Keratinocyte (primary cell): ENCODE measurements at regions not wholly inside any gene's neighbourhood (a gene's known extent, or its start where the extent isn't known, plus 50 kb on each side); places are given as distances from the start of the nearest gene placed in this dataset.

Experiments
- DNase-seq: peaks from one replicate; pipeline ENCODE4 v3.0.0-alpha.2; 2011; ENCODE audit warnings: low read depth, missing footprints, low spot score
- FAIRE-seq: peaks from 2 replicates; lab custom pipeline; 2011; peaks lifted over from hg19 to GRCh38; lab: Jason Lieb, UNC
- H2AFZ ChIP-seq: 2 replicates; pipeline ENCODE4 v1.6.0; 2012; ENCODE audit warnings: low read length, control low read depth, inconsistent platforms; ENCODE audit not compliant: control insufficient read depth
- H3K27ac ChIP-seq: 2 replicates; pipeline ENCODE4 v1.5.1; 2011; ENCODE audit warnings: low read length; ENCODE audit not compliant: control insufficient read depth, insufficient read depth
- H3K27me3 ChIP-seq: 3 replicates; pipeline ENCODE4 v1.6.0; 2011; ENCODE audit warnings: low read length; ENCODE audit not compliant: control insufficient read depth, insufficient read depth; ENCODE audit errors: extremely low read depth
- H3K36me3 ChIP-seq, 2 experiments: 2 replicates in 1 of 2; 3 replicates in 1 of 2; pipeline ENCODE4 v1.5.1; 2011; ENCODE audit warnings: low read length in 2 of 2, mild to moderate bottlenecking in 1 of 2; ENCODE audit not compliant: control insufficient read depth in 2 of 2, insufficient read depth in 2 of 2; ENCODE audit errors: extremely low read depth in 1 of 2
- H3K4me1 ChIP-seq: 3 replicates; pipeline ENCODE4 v1.5.1; 2011; ENCODE audit warnings: low read length; ENCODE audit not compliant: control insufficient read depth, insufficient read depth; ENCODE audit errors: extremely low read depth
- H3K4me2 ChIP-seq: 3 replicates; pipeline ENCODE4 v1.6.0; 2011; ENCODE audit warnings: low read depth, low read length; ENCODE audit not compliant: control insufficient read depth, insufficient read depth; ENCODE audit errors: extremely low read depth
- H3K4me3 ChIP-seq, 3 experiments: fragments of 200-600 bp in 1 of 3; sonication (generic) in 1 of 3; 2 replicates in 2 of 3; 3 replicates in 1 of 3; pipeline ENCODE4 v1.5.1; 2011 to 2016; ENCODE audit warnings: low read length in 3 of 3, mild to moderate bottlenecking in 3 of 3, control low read depth in 2 of 3, inconsistent platforms in 1 of 3, low read depth in 1 of 3, mixed read lengths in 1 of 3, mixed run types in 1 of 3, moderate library complexity in 1 of 3; ENCODE audit not compliant: control insufficient read depth in 2 of 3, insufficient read depth in 2 of 3; ENCODE audit errors: extremely low read depth in 1 of 3
- H3K79me2 ChIP-seq: 2 replicates; pipeline ENCODE4 v1.6.0; 2012; ENCODE audit warnings: low read length; ENCODE audit not compliant: control insufficient read depth, insufficient read depth
- H3K9ac ChIP-seq: 3 replicates; pipeline ENCODE4 v1.6.0; 2011; ENCODE audit warnings: low read length; ENCODE audit not compliant: control insufficient read depth, insufficient read depth; ENCODE audit errors: extremely low read depth
- H3K9me1 ChIP-seq: 3 replicates; pipeline ENCODE4 v1.6.0; 2011; ENCODE audit warnings: low read length; ENCODE audit not compliant: control insufficient read depth, insufficient read depth; ENCODE audit errors: extremely low read depth
- H3K9me3 ChIP-seq: 2 replicates; pipeline ENCODE4 v1.5.1; 2012; ENCODE audit warnings: low read depth, low read length; ENCODE audit not compliant: control insufficient read depth
- H4K20me1 ChIP-seq: 3 replicates; pipeline ENCODE4 v1.6.0; 2011; ENCODE audit warnings: low read length; ENCODE audit not compliant: control insufficient read depth, insufficient read depth; ENCODE audit errors: extremely low read depth
- EZH2 ChIP-seq: IDR thresholded peaks from one replicate; pipeline ENCODE4 v1.6.1; 2012; ENCODE audit warnings: inconsistent platforms, mild to moderate bottlenecking, low read length, moderate library complexity
- dilution Hi-C: fragments of 300-500 bp; cut with MboI; formaldehyde crosslinking; loops from one replicate; pipeline ENCODE4 v1.7.0; 2020; ENCODE audit warnings: low sequenced_read_pairs; ENCODE audit not compliant: extremely low pct_ligation_motif_present
- TF ChIP-seq, protein P1 (sequence below), 3 experiments: IDR thresholded peaks in 1 of 3; conservative IDR thresholded peaks in 1 of 3; optimal IDR thresholded peaks in 1 of 3; 2 replicates in 2 of 3; 3 replicates in 1 of 3; pipeline versions ENCODE3 to v1.5.1; 2011; ENCODE audit warnings: low read length in 3 of 3, mild to moderate bottlenecking in 3 of 3, moderate library complexity in 2 of 3, control low read depth in 1 of 3, inconsistent platforms in 1 of 3; ENCODE audit not compliant: insufficient read depth in 2 of 3; ENCODE audit errors: extremely low read depth in 1 of 3

- Histone ChIP-seq H3K9me1 (no peaks in the 10 kb centered on the region), H3K4me1 (no peaks in the 10 kb centered on the region), H3K9ac (no peak overlapping the region), H3K4me3 (no peak overlapping the region), H3K79me2 (no peaks in the 10 kb centered on the region), H3K4me2 (no peak overlapping the region), H4K20me1 (no peaks in the 10 kb centered on the region), H2AFZ (no peak overlapping the region), H3K27ac (no peak overlapping the region), H3K27me3 (no peaks in the 10 kb centered on the region), H3K9me3 (no peaks in the 10 kb centered on the region), H3K36me3 (no peaks in the 10 kb centered on the region)
- dilution Hi-C loops, result no loop called here
- no peak for DNase-seq
- no peak for FAIRE-seq
- TF ChIP-seq, protein P1, sequence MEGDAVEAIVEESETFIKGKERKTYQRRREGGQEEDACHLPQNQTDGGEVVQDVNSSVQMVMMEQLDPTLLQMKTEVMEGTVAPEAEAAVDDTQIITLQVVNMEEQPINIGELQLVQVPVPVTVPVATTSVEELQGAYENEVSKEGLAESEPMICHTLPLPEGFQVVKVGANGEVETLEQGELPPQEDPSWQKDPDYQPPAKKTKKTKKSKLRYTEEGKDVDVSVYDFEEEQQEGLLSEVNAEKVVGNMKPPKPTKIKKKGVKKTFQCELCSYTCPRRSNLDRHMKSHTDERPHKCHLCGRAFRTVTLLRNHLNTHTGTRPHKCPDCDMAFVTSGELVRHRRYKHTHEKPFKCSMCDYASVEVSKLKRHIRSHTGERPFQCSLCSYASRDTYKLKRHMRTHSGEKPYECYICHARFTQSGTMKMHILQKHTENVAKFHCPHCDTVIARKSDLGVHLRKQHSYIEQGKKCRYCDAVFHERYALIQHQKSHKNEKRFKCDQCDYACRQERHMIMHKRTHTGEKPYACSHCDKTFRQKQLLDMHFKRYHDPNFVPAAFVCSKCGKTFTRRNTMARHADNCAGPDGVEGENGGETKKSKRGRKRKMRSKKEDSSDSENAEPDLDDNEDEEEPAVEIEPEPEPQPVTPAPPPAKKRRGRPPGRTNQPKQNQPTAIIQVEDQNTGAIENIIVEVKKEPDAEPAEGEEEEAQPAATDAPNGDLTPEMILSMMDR (optimal IDR thresholded peaks at IDR 0.05 in 1 of 3, IDR thresholded peaks at IDR 0.05 in 1 of 3, conservative IDR thresholded peaks at IDR 0.05 in 1 of 3; ENCODE audit: extremely low read depth in 1 of 3, insufficient read depth in 2 of 3, low read length in 3 of 3), result no peak
- no peak for TF ChIP-seq EZH2
Observed at GRCh38 chr16:17817260-17817659, 346.5 kb upstream of the XYLT1 start.

DNA sequence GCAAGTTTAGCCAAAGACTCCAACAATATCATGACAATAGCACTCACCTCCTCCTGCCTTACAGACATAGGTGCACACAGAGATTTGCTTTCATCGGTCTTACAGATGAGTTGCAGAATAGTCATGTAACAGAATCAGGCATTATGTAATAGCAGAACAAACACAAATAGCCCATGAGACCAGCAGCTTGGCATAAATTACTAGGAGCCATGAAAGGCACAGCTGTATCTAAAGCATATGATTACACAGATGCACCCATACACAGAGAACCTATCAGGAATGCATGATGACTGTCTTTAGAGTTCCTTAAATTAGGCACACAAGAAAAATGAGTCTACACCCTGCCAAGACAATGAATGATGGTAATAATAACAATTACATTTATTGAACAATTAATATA lies 342.0 kb upstream of the XYLT1 start:
- Histone ChIP-seq H3K9me3 (no peaks in the 10 kb centered on the region), H3K4me2 (no peak overlapping the region), H4K20me1 (no peaks in the 10 kb centered on the region), H3K9ac (no peak overlapping the region), H3K4me1 (no peaks in the 10 kb centered on the region), H3K9me1 (no peaks in the 10 kb centered on the region), H3K36me3 (no peaks in the 10 kb centered on the region), H2AFZ (no peak overlapping the region), H3K27ac (no peak overlapping the region), H3K4me3 (no peak overlapping the region), H3K27me3 (no peaks in the 10 kb centered on the region), H3K79me2 (no peaks in the 10 kb centered on the region)
- TF ChIP-seq, protein P1 (optimal IDR thresholded peaks at IDR 0.05 in 1 of 3, IDR thresholded peaks at IDR 0.05 in 1 of 3, conservative IDR thresholded peaks at IDR 0.05 in 1 of 3; ENCODE audit: extremely low read depth in 1 of 3, insufficient read depth in 2 of 3, low read length in 3 of 3), result no peak
- no peak for TF ChIP-seq EZH2
- dilution Hi-C loops, result no loop called here
- FAIRE-seq (no peak), DNase-seq (no peak)
